Liver (tissue), 8 donors: ENCODE measurements at regions not wholly inside any gene's neighbourhood (a gene's known extent, or its start where the extent isn't known, plus 50 kb on each side); places are given as distances from the start of the nearest gene placed in this dataset.

Experiments
- DNase-seq: peaks from one replicate; pipeline ENCODE4 v3.0.0-alpha.2; 2017; ENCODE audit warnings: low spot score
- H3K27ac ChIP-seq, 2 donors: one replicate each; pipeline ENCODE4 v1.7.0; 2013; ENCODE audit warnings: inconsistent platforms in 2 of 2, low read length in 2 of 2, control low read depth in 1 of 2, low read depth in 1 of 2, mild to moderate bottlenecking in 1 of 2
- H3K27me3 ChIP-seq, 4 donors: one replicate each; pipeline versions ENCODE4 v1.6.1 to v1.7.0; 2013; ENCODE audit warnings: low read length in 3 of 4, inconsistent platforms in 1 of 4, mild to moderate bottlenecking in 1 of 4, moderate library complexity in 1 of 4; ENCODE audit not compliant: control insufficient read depth in 4 of 4, insufficient read depth in 4 of 4
- H3K36me3 ChIP-seq, 4 donors: one replicate each; pipeline versions ENCODE4 v1.6.1 to v1.7.0; 2013; ENCODE audit warnings: low read length in 3 of 4, mild to moderate bottlenecking in 3 of 4, low read depth in 1 of 4, moderate library complexity in 1 of 4; ENCODE audit not compliant: control insufficient read depth in 4 of 4, insufficient read depth in 3 of 4
- H3K4me1 ChIP-seq, 4 donors: one replicate each; pipeline versions ENCODE4 v1.6.1 to v1.7.0; 2013; ENCODE audit warnings: low read length in 3 of 4, mild to moderate bottlenecking in 3 of 4, moderate library complexity in 1 of 4; ENCODE audit not compliant: control insufficient read depth in 4 of 4, insufficient read depth in 4 of 4
- H3K4me3 ChIP-seq, 3 donors: one replicate each; pipeline versions ENCODE4 v1.6.1 to v1.7.0; 2013; ENCODE audit warnings: low read length in 3 of 3, control low read depth in 1 of 3, low read depth in 1 of 3, mild to moderate bottlenecking in 1 of 3
- H3K9ac ChIP-seq, 2 donors: one replicate each; pipeline ENCODE4 v1.7.0; 2013; ENCODE audit warnings: low read length in 2 of 2, mild to moderate bottlenecking in 2 of 2, moderate library complexity in 2 of 2, control low read depth in 1 of 2, low read depth in 1 of 2
- H3K9me3 ChIP-seq, 4 donors: one replicate each; pipeline versions ENCODE4 v1.6.1 to v1.7.0; 2013; ENCODE audit warnings: low read length in 3 of 4; ENCODE audit not compliant: control insufficient read depth in 4 of 4
- ATF3 ChIP-seq: IDR thresholded peaks from 2 replicates; pipeline ENCODE4 v1.6.1; 2016; ENCODE audit warnings: antibody characterized with exemption
- CTCF ChIP-seq: fragments of 150-350 bp; IDR thresholded peaks from 2 replicates; pipeline ENCODE4 v1.5.1; 2017; ENCODE audit warnings: improper control_type of control experiment, low read depth, low read length; ENCODE audit not compliant: missing input control
- EGR1 ChIP-seq, 2 donors: IDR thresholded peaks; 2 replicates each; pipeline ENCODE4 v1.6.1; 2016 to 2018; ENCODE audit warnings: antibody characterized with exemption in 2 of 2, low read depth in 2 of 2
- FOXA1 ChIP-seq: IDR thresholded peaks from 2 replicates; pipeline ENCODE4 v1.6.1; 2016; ENCODE audit warnings: antibody characterized with exemption
- FOXA2 ChIP-seq: IDR thresholded peaks from 2 replicates; pipeline ENCODE4 v1.6.1; 2016; ENCODE audit warnings: antibody characterized with exemption
- GABPA ChIP-seq, 2 donors: IDR thresholded peaks in 1 of 2; conservative IDR thresholded peaks in 1 of 2; 2 replicates each; pipeline ENCODE4 v1.6.1; 2016; ENCODE audit warnings: antibody characterized with exemption in 2 of 2, mild to moderate bottlenecking in 1 of 2, moderate library complexity in 1 of 2
- HNF4A ChIP-seq, 2 donors: conservative IDR thresholded peaks; 2 replicates each; pipeline ENCODE4 v1.6.1; 2016; ENCODE audit warnings: antibody characterized with exemption in 2 of 2, mild to moderate bottlenecking in 2 of 2
- HNF4G ChIP-seq: IDR thresholded peaks from 2 replicates; pipeline ENCODE4 v1.6.1; 2016; ENCODE audit warnings: antibody characterized with exemption
- JUND ChIP-seq, 2 donors: IDR thresholded peaks; 2 replicates each; pipeline ENCODE4 v1.6.1; 2016; ENCODE audit warnings: antibody characterized with exemption in 2 of 2
- MAX ChIP-seq: IDR thresholded peaks from 2 replicates; pipeline ENCODE4 v1.6.1; 2016; ENCODE audit warnings: antibody characterized with exemption
- NR2F2 ChIP-seq: IDR thresholded peaks from 2 replicates; pipeline ENCODE4 v1.6.1; 2016; ENCODE audit warnings: antibody characterized with exemption
- RAD21 ChIP-seq, 2 donors: IDR thresholded peaks; 2 replicates each; pipeline ENCODE4 v1.6.1; 2016; ENCODE audit warnings: antibody characterized with exemption in 2 of 2, mild to moderate bottlenecking in 2 of 2
- REST ChIP-seq: IDR thresholded peaks from 2 replicates; pipeline ENCODE4 v1.6.1; 2016; ENCODE audit warnings: antibody characterized with exemption, mild to moderate bottlenecking
- RXRA ChIP-seq, 2 donors: IDR thresholded peaks; 2 replicates each; pipeline ENCODE4 v1.6.1; 2017 to 2018; ENCODE audit warnings: antibody characterized with exemption in 2 of 2, mild to moderate bottlenecking in 1 of 2
- SP1 ChIP-seq: IDR thresholded peaks from 2 replicates; pipeline ENCODE4 v1.6.1; 2018; ENCODE audit warnings: antibody characterized with exemption, mild to moderate bottlenecking
- TAF1 ChIP-seq: conservative IDR thresholded peaks from 2 replicates; pipeline ENCODE4 v1.6.1; 2016; ENCODE audit warnings: antibody characterized with exemption, mild to moderate bottlenecking
- YY1 ChIP-seq: IDR thresholded peaks from 2 replicates; pipeline ENCODE4 v1.6.1; 2016; ENCODE audit warnings: antibody characterized with exemption, mild to moderate bottlenecking
- ZBTB33 ChIP-seq: IDR thresholded peaks from 2 replicates; pipeline ENCODE4 v1.6.1; 2016; ENCODE audit warnings: antibody characterized with exemption
- WGBS: extraction: QIAGEN DNeasy Blood & Tissue Kit; methylation state at CpG from one replicate; pipeline ENCODE4 v1.1.7; 2013; 5-methylcytosine and 5-hydroxymethylcytosine counted together
- donor health status: healthy.
- donor health status: healthy.
- donor health status: healthy.
- donor health status: healthy.
- donor health status: healthy.

GRCh38 chr4:38409852-38410251, 254.1 kb upstream of the KLF3 start:
- H3K36me3 ChIP-seq: no peaks in the 10 kb centered on the region
- H3K27ac ChIP-seq: no peak overlapping the region
- no peaks in the 10 kb centered on the region for H3K9me3 ChIP-seq
- H3K4me1 ChIP-seq: no peaks in the 10 kb centered on the region
- no peak overlapping the region for H3K9ac ChIP-seq
- H3K4me3 ChIP-seq: no peak overlapping the region
- no peaks in the 10 kb centered on the region for H3K27me3 ChIP-seq
- WGBS: 93% methylated on average over 2 of the region's 2 CpGs
- no peak for DNase-seq
- no peak for TF ChIP-seq RXRA (IDR thresholded peaks at IDR 0.05)
- no peak for TF ChIP-seq REST
- TF ChIP-seq ZBTB33: no peak
- TF ChIP-seq NR2F2: no peak
- no peak for TF ChIP-seq FOXA2
- TF ChIP-seq FOXA1: no peak
- TF ChIP-seq GABPA (IDR thresholded peaks at IDR 0.05 in 1 of 2, conservative IDR thresholded peaks at IDR 0.05 in 1 of 2): no peak
- no peak for TF ChIP-seq JUND (IDR thresholded peaks at IDR 0.05)
- TF ChIP-seq ATF3: no peak
- TF ChIP-seq CTCF: no peak
- TF ChIP-seq HNF4A (conservative IDR thresholded peaks at IDR 0.05): no peak
- no peak for TF ChIP-seq TAF1
- no peak for TF ChIP-seq RAD21 (IDR thresholded peaks at IDR 0.05)
- TF ChIP-seq HNF4G: no peak
- no peak for TF ChIP-seq EGR1 (IDR thresholded peaks at IDR 0.05; ENCODE audit: low read depth in 2 of 2)
- TF ChIP-seq YY1: no peak
- no peak for TF ChIP-seq MAX
- no peak for TF ChIP-seq SP1

GRCh38 chr4:38411092-38411491, 252.9 kb upstream of the KLF3 start:
- Histone ChIP-seq H3K9ac (no peak overlapping the region), H3K27me3 (no peaks in the 10 kb centered on the region), H3K4me1 (no peaks in the 10 kb centered on the region), H3K4me3 (no peak overlapping the region), H3K9me3 (no peaks in the 10 kb centered on the region), H3K27ac (no peak overlapping the region), H3K36me3 (no peaks in the 10 kb centered on the region)
- 71% methylated on average over 4 of the region's 4 CpGs for WGBS
- DNase-seq: no peak
- TF ChIP-seq ATF3: no peak
- TF ChIP-seq FOXA1: no peak
- TF ChIP-seq FOXA2: no peak
- no peak for TF ChIP-seq REST
- no peak for TF ChIP-seq HNF4A (conservative IDR thresholded peaks at IDR 0.05)
- no peak for TF ChIP-seq SP1
- no peak for TF ChIP-seq HNF4G
- no peak for TF ChIP-seq NR2F2
- no peak for TF ChIP-seq RXRA (IDR thresholded peaks at IDR 0.05)
- TF ChIP-seq EGR1 (IDR thresholded peaks at IDR 0.05; ENCODE audit: low read depth in 2 of 2): no peak
- TF ChIP-seq TAF1: no peak
- no peak for TF ChIP-seq CTCF
- TF ChIP-seq GABPA (IDR thresholded peaks at IDR 0.05 in 1 of 2, conservative IDR thresholded peaks at IDR 0.05 in 1 of 2): no peak
- no peak for TF ChIP-seq YY1
